ENCODE measurements at regions not wholly inside any gene's neighbourhood (a gene's known extent, or its start where the extent isn't known, plus 50 kb on each side); places are given as distances from the start of the nearest gene placed in this dataset.

GRCh38 chr5:164057121-164057520 lies 551.7 kb downstream of the MAT2B start:
- no peak for TF ChIP-seq CTCF (IDR thresholded peaks at IDR 0.05)
- no peak for TF ChIP-seq POLR2A (IDR thresholded peaks at IDR 0.05)

Data from thyroid gland (tissue), 4 donors.